ENCODE measurements at regions not wholly inside any gene's neighbourhood (a gene's known extent, or its start where the extent isn't known, plus 50 kb on each side); places are given as distances from the start of the nearest gene placed in this dataset.

GRCh38 chr5:33232731-33233505 lies 207.8 kb upstream of the TARS1 start (continued):
- TF ChIP-seq ARNT2 (CRISPR knock-in tag; IDR thresholded peaks at IDR 0.05; ENCODE audit: low read depth): no peak

GRCh38 chr5:33235304-33235703 lies 205.5 kb upstream of the TARS1 start:
- H3K4me2 ChIP-seq (ENCODE audit: low read depth, low read length): no peak overlapping the region
- no peaks in the 10 kb centered on the region for H3K27me3 ChIP-seq (ENCODE audit: control insufficient read depth in 1 of 2, insufficient read depth in 2 of 2, low read length in 2 of 2)
- intact Hi-C loops (cut with micrococcal nuclease; ENCODE audit: unreplicated experiment) (no loop called here), in situ Hi-C loops (cut with HindIII; ENCODE audit: extremely low pct_ligation_motif_present, low pct_unique_long_range_greater_than_20kb) (no loop called here)
- H3K27ac ChIP-seq (ENCODE audit: extremely low read length, insufficient read depth, low read length): no peak overlapping the region
- no peak overlapping the region for H3K4me3 ChIP-seq (replicated peaks in 1 of 3; ENCODE audit: insufficient read depth in 1 of 3, low read depth in 2 of 3, low read length in 3 of 3)
- POLR2A ChIA-PET: no interaction called here
- no peak overlapping the region for H3K9ac ChIP-seq (ENCODE audit: insufficient read depth, low read depth, low read length)
- FAIRE-seq: no peak
- H3K4me1 ChIP-seq (ENCODE audit: insufficient read depth, low read length): no peaks in the 10 kb centered on the region
- CTCF ChIA-PET (ENCODE audit: low intra/inter-chr PET ratio, low total read pairs): no interaction called here
- no TSS peak for BruUV-seq (replicated peaks)
- no peaks in the 10 kb centered on the region for H3K9me3 ChIP-seq (ENCODE audit: low read length)
- no peaks in the 10 kb centered on the region for H3K79me2 ChIP-seq (ENCODE audit: insufficient read depth, low read length)
- no peaks in the 10 kb centered on the region for H4K20me1 ChIP-seq (ENCODE audit: insufficient read depth, low read length)
- H2AFZ ChIP-seq (ENCODE audit: low read length): no peak overlapping the region
- DNase-seq (ENCODE audit: low spot score): no peak
- no peak for ATAC-seq
- 0% methylated on average over 4 of the region's 4 CpGs for WGBS (ENCODE audit: low lambda C conversion rate)
- H3K36me3 ChIP-seq (replicated peaks in 1 of 2; ENCODE audit: control insufficient read depth in 1 of 2, insufficient read depth in 2 of 2, low read length in 2 of 2): no peaks in the 10 kb centered on the region
- TF ChIP-seq SAFB2 (CRISPR knock-in tag; IDR thresholded peaks at IDR 0.05; ENCODE audit: borderline replicate concordance, low read depth) (no peak), ZSCAN25 (CRISPR knock-in tag; IDR thresholded peaks at IDR 0.05) (no peak), ZFP90 (CRISPR knock-in tag; IDR thresholded peaks at IDR 0.05; ENCODE audit: borderline replicate concordance) (no peak), CAMTA2 (CRISPR knock-in tag; IDR thresholded peaks at IDR 0.05; ENCODE audit: borderline replicate concordance) (no peak), KAT7 (CRISPR knock-in tag; IDR thresholded peaks at IDR 0.05; ENCODE audit: borderline replicate concordance) (no peak), ZMAT3 (CRISPR knock-in tag; conservative IDR thresholded peaks at IDR 0.05) (no peak), ARID5B (CRISPR knock-in tag; IDR thresholded peaks at IDR 0.05) (no peak), ZSCAN21 (CRISPR knock-in tag; IDR thresholded peaks at IDR 0.05; ENCODE audit: borderline replicate concordance) (no peak), RARG (CRISPR knock-in tag; IDR thresholded peaks at IDR 0.05; ENCODE audit: low read depth) (no peak), PLRG1 (conservative IDR thresholded peaks at IDR 0.05) (no peak), ZNF891 (CRISPR knock-in tag; IDR thresholded peaks at IDR 0.05) (no peak), REL (CRISPR knock-in tag; conservative IDR thresholded peaks at IDR 0.05) (no peak), HNF1B (CRISPR knock-in tag; IDR thresholded peaks at IDR 0.05) (no peak), ATAD3A (CRISPR knock-in tag; IDR thresholded peaks at IDR 0.05) (no peak), ZBTB34 (CRISPR knock-in tag; IDR thresholded peaks at IDR 0.05) (no peak), GPN1 (CRISPR knock-in tag; IDR thresholded peaks at IDR 0.05; ENCODE audit: borderline replicate concordance) (no peak)
